ENCODE measurements at regions not wholly inside any gene's neighbourhood (a gene's known extent, or its start where the extent isn't known, plus 50 kb on each side); places are given as distances from the start of the nearest gene placed in this dataset.
"Not testable (repeated sequence)": the region's sequence is repeated elsewhere in the genome, so short reads cannot be mapped to it uniquely, and the experiment has no call there.

GRCh38 chr14:49106741-49107667 lies 479.2 kb downstream of the RPS29 start:
- no peak for DNase-seq (ENCODE audit: low spot score)

- no peak for DNase-seq (ENCODE audit: low spot score)
These were observed 480.2 kb downstream of the RPS29 start for GRCh38 chr14:49105956-49106355.

DNA sequence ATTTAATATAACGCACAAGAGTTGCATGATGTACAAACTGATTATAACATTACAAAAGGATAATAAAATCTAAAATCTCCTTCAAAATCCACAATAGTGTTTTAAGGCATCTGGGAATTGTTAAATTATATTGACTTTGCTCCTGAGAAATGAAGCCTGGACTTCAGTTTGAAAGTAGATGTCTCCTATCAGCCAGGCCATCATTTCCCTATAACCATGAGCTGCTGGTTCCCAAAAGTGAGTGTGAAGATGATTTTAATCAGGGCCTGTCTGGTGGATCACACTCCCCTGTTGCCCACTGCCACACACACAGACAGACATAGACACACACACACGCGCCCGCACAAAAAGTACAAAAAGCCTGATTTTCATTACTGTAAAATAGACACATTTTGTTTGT lies 480.7 kb downstream of the RPS29 start:
- no peak for DNase-seq (ENCODE audit: low spot score)

GRCh38 chr14:49092345-49092744 lies 493.8 kb downstream of the RPS29 start:
- DNase-seq (ENCODE audit: low spot score), result no peak

DNA sequence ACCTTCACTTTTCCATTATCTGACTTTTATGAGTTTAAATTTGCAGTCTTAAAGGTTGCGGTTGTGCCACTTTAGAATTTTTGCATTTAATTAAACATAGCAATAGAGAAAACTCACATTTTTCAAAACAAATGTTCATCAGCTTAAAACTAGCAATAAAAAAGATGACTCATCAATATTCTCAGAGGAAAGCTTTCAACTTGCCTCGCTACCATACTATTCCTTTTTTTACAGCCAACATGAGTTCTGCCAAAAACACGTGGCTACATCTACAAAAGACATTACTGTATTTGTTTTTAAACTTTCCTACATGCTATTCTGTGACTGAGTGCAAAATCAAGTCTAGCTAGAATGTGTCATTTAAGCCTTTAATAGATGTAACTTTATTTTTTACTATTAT lies 497.1 kb downstream of the RPS29 start:
- DNase-seq (ENCODE audit: low spot score), result no peak

DNA sequence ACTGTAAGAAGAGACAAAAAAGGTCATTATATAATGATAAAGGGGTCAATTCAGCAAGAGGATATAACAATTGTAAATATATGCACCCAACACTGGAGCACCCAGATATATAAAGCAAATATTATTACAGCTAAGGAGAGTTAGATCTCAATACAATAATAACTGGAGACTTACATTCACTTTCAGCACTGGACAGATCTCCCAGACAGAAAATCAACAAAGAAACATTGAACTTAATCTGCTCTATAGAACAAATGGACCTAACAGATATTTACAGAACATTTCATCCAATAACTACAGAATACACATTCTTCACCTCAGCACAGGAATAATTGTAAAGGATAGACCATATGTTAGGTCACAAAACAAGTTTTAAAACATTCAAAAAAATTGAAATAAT lies 512.9 kb downstream of the RPS29 start:
- DNase-seq (ENCODE audit: low spot score), result not testable (repeated sequence)

DNA sequence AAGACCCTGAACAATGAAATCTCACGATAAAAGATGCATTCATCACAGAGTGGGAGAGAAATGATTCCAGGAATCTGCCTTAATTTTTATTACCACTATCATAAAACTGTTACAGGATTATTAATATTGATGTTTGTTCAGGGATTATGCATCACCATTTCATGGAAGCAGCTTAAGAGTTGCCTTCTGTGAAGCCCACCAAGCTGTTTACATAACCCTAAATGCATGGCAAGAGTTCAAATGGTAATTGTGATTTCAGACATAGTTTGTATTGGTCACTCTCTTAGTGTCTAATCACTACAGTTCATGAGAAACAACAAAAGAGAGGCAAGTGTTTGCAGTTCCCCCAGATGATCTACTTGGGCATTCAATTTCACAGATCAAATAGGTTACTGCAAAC lies 527.7 kb downstream of the RPS29 start:
- no peak for DNase-seq (ENCODE audit: low spot score)

- DNase-seq (ENCODE audit: low spot score), result no peak
These were observed 528.2 kb downstream of the RPS29 start for GRCh38 chr14:49057838-49058510.

GRCh38 chr14:49056021-49056420 lies 530.2 kb downstream of the RPS29 start:
- DNase-seq (ENCODE audit: low spot score), result no peak

- DNase-seq (ENCODE audit: low spot score), result no peak
These were observed 533.7 kb downstream of the RPS29 start for GRCh38 chr14:49052521-49052920.

- no peak for DNase-seq (ENCODE audit: low spot score)
These were observed 534.7 kb downstream of the RPS29 start for GRCh38 chr14:49051328-49052060.

DNA sequence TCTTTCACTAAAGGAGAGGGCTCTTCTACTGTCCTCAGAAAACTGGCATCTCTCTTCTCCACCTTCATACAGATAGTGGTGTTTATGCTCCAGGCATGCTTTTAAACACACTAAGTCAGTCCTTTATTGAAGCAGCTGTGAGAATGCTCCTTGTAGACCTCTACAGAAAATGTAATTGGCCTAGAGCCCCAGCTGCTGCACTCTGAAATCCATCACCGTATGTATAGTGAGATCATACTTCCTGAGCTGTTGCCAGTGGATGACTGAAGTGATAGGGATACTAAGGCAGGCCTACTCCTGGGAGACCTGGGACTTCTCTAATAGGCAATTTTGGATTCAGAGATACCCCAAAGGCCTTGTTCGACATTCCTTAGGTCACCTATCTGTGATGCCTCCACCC lies 535.4 kb downstream of the RPS29 start:
- no peak for DNase-seq (ENCODE audit: low spot score)

DNA sequence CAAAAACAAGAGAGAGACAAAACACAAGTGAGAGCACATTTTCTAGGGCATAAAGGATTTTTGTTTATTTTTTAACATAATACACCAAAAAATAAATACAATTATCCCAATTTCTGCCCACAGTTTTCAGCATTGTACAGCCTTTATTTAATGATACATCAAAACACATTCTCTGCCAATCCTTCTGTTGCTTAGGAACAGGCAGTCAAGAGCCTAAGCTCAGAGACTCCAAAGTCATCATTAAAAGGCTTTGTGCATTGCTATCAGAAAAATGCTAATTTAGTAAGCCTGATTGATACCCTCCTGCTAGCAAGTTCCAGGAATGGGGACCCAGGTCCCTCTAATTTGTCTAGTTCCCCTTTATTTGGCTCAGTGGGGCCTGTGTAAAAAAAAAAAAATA lies 536.5 kb downstream of the RPS29 start:
- DNase-seq (ENCODE audit: low spot score), result no peak

- no peak for DNase-seq (ENCODE audit: low spot score)
These were observed 541.2 kb downstream of the RPS29 start for GRCh38 chr14:49044981-49045380.

GRCh38 chr14:49036984-49037516 lies 549.1 kb downstream of the RPS29 start:
- no peak for DNase-seq (ENCODE audit: low spot score)

DNA sequence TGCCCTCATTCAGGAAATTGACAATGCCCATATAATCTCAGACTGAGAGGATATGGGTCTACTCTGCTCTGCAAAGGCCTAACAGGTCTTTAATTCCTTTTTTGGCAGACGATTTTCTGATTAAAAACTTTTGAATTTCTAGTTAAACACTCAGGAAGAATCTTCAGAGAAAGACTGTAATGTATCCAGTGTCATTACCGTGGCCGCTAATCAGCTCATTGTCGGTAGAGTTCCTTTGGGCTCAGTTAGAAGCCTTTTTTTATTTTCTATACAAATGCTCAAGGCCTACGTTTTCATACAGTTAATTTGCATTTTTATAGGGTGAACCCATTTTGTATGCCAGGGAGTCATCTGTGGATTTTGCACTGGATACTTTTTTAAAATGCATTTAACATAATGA lies 549.9 kb downstream of the RPS29 start:
- no peak for DNase-seq (ENCODE audit: low spot score)

- no peak for DNase-seq (ENCODE audit: low spot score)
These were observed 553.0 kb downstream of the RPS29 start for GRCh38 chr14:49033131-49033530.

GRCh38 chr14:49031710-49032109 lies 554.5 kb downstream of the RPS29 start:
- DNase-seq (ENCODE audit: low spot score), result not testable (repeated sequence)

DNA sequence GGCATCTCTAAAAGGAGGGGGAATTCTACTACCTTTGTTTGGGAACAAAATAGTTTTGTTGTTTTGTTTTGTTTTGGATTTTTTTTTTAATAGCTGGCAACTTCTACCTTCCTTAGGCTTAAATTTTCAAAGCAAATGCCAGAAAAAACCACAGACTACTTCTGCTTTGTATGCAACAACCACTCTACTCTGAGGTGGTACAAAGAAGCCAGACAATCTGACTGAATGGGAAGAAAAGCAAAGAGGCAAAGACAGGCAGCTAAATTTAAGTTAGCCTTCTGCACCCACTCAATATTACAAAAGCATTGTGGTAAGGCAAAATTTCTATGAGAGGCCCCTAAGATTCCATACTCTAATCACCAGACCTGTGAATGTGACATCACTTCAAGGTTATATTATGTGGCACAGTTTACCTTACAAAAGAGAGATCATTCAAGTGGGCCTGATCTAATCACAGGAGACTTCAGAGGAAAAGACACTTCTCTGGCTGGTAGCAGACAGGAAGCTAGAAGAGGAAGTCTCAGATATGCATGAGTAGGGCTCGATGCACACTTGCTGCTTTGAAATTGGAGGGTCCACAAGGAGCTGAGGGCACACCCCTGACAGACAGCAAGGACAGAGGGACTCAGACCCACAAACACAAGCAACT lies 566.6 kb downstream of the RPS29 start:
- DNase-seq (ENCODE audit: low spot score), result no peak

GRCh38 chr14:49017447-49017846 lies 568.7 kb downstream of the RPS29 start:
- DNase-seq (ENCODE audit: low spot score), result no peak

DNA sequence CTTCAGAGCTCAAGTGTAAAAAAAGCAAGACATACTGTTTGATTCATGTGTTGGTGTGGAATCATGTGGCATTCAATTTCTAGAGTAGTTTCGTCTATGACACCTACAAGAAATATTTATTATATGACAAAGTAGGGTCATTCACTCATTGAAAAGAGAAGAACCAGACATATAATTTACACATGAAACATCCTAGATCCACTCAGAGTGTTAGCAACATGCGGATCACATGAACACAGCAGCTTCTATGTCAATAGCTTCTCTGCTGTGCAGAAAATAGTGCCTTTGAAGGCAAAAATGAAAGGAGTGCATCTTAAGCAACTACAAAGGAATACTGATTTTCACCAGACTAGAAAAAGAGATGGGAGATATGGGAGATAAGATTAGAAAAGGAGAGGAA lies 569.8 kb downstream of the RPS29 start:
- no peak for DNase-seq (ENCODE audit: low spot score)

- DNase-seq (ENCODE audit: low spot score), result no peak
These were observed 571.7 kb downstream of the RPS29 start for GRCh38 chr14:49014476-49014875.
